ENCODE measurements at regions not wholly inside any gene's neighbourhood (a gene's known extent, or its start where the extent isn't known, plus 50 kb on each side); places are given as distances from the start of the nearest gene placed in this dataset.

DNA sequence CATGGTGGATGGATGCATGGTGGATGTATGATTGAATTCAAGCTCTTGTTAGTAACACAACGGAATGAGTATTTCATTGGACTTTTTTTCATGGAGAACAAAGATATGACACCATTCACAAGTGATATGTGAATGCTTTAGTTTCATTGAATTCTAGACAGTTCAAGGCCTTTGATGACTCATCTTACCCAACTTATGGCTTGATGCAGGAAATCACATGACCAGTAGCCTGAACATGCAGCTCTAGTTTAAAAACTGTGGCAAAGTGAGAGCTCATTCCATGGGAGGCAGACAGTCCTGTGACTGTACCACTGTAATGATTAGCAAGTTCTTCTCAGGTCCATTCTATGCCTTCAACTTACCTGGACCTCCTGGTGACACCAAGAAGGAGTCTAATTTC, 1239.3 kb downstream of the TYW1 start:
- no peak overlapping the region for H4K91ac ChIP-seq (ENCODE audit: insufficient read depth, low read depth, low read length)
- dilution Hi-C loops (cut with HindIII; ENCODE audit: low sequenced_read_pairs, unreplicated experiment) = no loop called here
- in situ Hi-C loops (cut with MboI; ENCODE audit: low sequenced_read_pairs) = no loop called here
- no peaks in the 10 kb centered on the region for H3K4me1 ChIP-seq (ENCODE audit: control insufficient read depth, insufficient read depth, low read length)
- no peak overlapping the region for H3K18ac ChIP-seq (ENCODE audit: low read depth, low read length)
- no peaks in the 10 kb centered on the region for H3K36me3 ChIP-seq (ENCODE audit: control insufficient read depth, insufficient read depth, low read length)
- H3K79me1 ChIP-seq (ENCODE audit: low read depth in 1 of 2, low read length in 2 of 2) = no peaks in the 10 kb centered on the region
- no peaks in the 10 kb centered on the region for H3K27me3 ChIP-seq (ENCODE audit: control insufficient read depth, insufficient read depth, low read length)
- H3K4me2 ChIP-seq (ENCODE audit: low read depth, low read length) = no peak overlapping the region
- no TSS peak for BruUV-seq (replicated peaks)
- WGBS, 2 experiments (ENCODE audit: extremely low coverage in 2 of 2, insufficient read length in 1 of 2) = no CpG with 5 or more reads among the region's 1 CpG
- H2AK9ac ChIP-seq (replicated peaks; ENCODE audit: low read depth, low read length, poor library complexity) = no peak overlapping the region
- H2BK15ac ChIP-seq (ENCODE audit: low read depth, low read length) = no peak overlapping the region
- no peak overlapping the region for H3K4me3 ChIP-seq (ENCODE audit: insufficient read depth, low read depth, low read length)
- no peak overlapping the region for H2BK120ac ChIP-seq (ENCODE audit: low read depth, low read length)
- no peak overlapping the region for H3K4ac ChIP-seq (ENCODE audit: low read depth, low read length)
- no peak overlapping the region for H4K5ac ChIP-seq (ENCODE audit: low read depth, low read length)
- H3K56ac ChIP-seq (ENCODE audit: extremely low read depth, insufficient read depth, low read length) = no peak overlapping the region
- intact Hi-C loops (cut with micrococcal nuclease) = no loop called here
- TF ChIP-seq MAFK (IDR thresholded peaks at IDR 0.05; ENCODE audit: low read depth, low read length) = no peak
- TF ChIP-seq RCOR1 (IDR thresholded peaks at IDR 0.05; ENCODE audit: insufficient replicate concordance, low read length) = no peak
- TF ChIP-seq FOS (IDR thresholded peaks at IDR 0.05; ENCODE audit: low read depth, low read length) = no peak
- no peak for TF ChIP-seq CEBPB (IDR thresholded peaks at IDR 0.05; ENCODE audit: low read depth, low read length)
- peaks cover 13% of the 10 kb centered on the region for H3K9me3 ChIP-seq (ENCODE audit: control insufficient read depth, insufficient read depth, low read length)
- H2AK5ac ChIP-seq (ENCODE audit: low read depth, low read length) = no peak overlapping the region
- no peak for DNase-seq
- no peak overlapping the region for H3K9ac ChIP-seq (ENCODE audit: low read depth, low read length)
- POLR2A ChIA-PET (ENCODE audit: unreplicated experiment) = no interaction called here
- H4K8ac ChIP-seq (ENCODE audit: low read depth in 2 of 2, low read length in 2 of 2) = no peak overlapping the region
- H2BK5ac ChIP-seq (ENCODE audit: low read depth, low read length, poor library complexity, severe bottlenecking) = peak overlapping the region; percentile 26
- ATAC-seq (ENCODE audit: low read depth) = no peak
- CTCF ChIA-PET = no interaction called here
- no peaks in the 10 kb centered on the region for H3K9me1 ChIP-seq (ENCODE audit: insufficient read depth, low read length)
- H3K27ac ChIP-seq (ENCODE audit: insufficient read depth, low read length) = no peak overlapping the region
- H2BK20ac ChIP-seq (ENCODE audit: low read depth, low read length) = no peak overlapping the region
- no peak overlapping the region for H2AFZ ChIP-seq (replicated peaks; ENCODE audit: low read length, poor library complexity)
- H3K14ac ChIP-seq (replicated peaks; ENCODE audit: low read depth, low read length) = no peak overlapping the region
- no peaks in the 10 kb centered on the region for H4K20me1 ChIP-seq (ENCODE audit: insufficient read depth, low read length)
- H3K23ac ChIP-seq (ENCODE audit: low read depth, low read length) = no peak overlapping the region

Data from IMR-90 (cell line).